Gastrocnemius medialis (tissue), 4 donors: ENCODE measurements at regions not wholly inside any gene's neighbourhood (a gene's known extent, or its start where the extent isn't known, plus 50 kb on each side); places are given as distances from the start of the nearest gene placed in this dataset.

ENCODE experiments used
- ATAC-seq, 2 donors: fragments of 150-250 bp; one replicate each; pipeline ENCODE4 v1.9.1; 2016
- DNase-seq, 2 donors: peaks; one replicate each; pipeline ENCODE4 v3.0.0-alpha.2; 2019
- H3K27ac ChIP-seq, 4 donors: fragments of 200-600 bp; sonication (generic); 1 replicate in 1 of 4; 2 replicates in 3 of 4; pipeline ENCODE4 v1.5.1; 2016 to 2018; ENCODE audit warnings: mild to moderate bottlenecking in 2 of 4, moderate library complexity in 1 of 4
- H3K27me3 ChIP-seq, 3 donors: fragments of 200-600 bp; sonication (generic) in 2 of 3; 1 replicate in 1 of 3; 2 replicates in 2 of 3; pipeline versions ENCODE4 v1.5.1 to v1.6.0; 2016 to 2019; ENCODE audit warnings: mild to moderate bottlenecking in 1 of 3, moderate library complexity in 1 of 3
- H3K36me3 ChIP-seq, 2 donors: fragments of 200-600 bp; sonication (generic) in 1 of 2; one replicate each; pipeline ENCODE4 v1.5.1; 2017 to 2018
- H3K4me1 ChIP-seq, 2 donors: fragments of 200-600 bp; sonication (generic) in 1 of 2; one replicate each; pipeline ENCODE4 v1.5.1; 2016 to 2017; ENCODE audit warnings: mild to moderate bottlenecking in 2 of 2
- H3K4me3 ChIP-seq, 4 donors: fragments of 200-600 bp; sonication (generic) in 3 of 4; 1 replicate in 1 of 4; 2 replicates in 3 of 4; pipeline ENCODE4 v1.5.1; 2016 to 2019; ENCODE audit warnings: mild to moderate bottlenecking in 2 of 4
- H3K9me3 ChIP-seq, 3 donors: fragments of 200-600 bp; sonication (generic) in 2 of 3; 1 replicate in 1 of 3; 2 replicates in 2 of 3; pipeline ENCODE4 v1.5.1; 2016 to 2019
- CTCF ChIP-seq, 5 experiments: fragments of 450-650 bp in 3 of 5; fragments of 200-600 bp in 2 of 5; sonication (generic) in 2 of 5; IDR thresholded peaks in 4 of 5; conservative IDR thresholded peaks in 1 of 5; 1 replicate in 4 of 5; 2 replicates in 1 of 5; pipeline ENCODE4 v1.5.1; 2016 to 2019; ENCODE audit warnings: antibody characterized with exemption in 5 of 5, mild to moderate bottlenecking in 3 of 5, moderate library complexity in 3 of 5
- POLR2A ChIP-seq, 2 donors: fragments of 450-650 bp; IDR thresholded peaks; one replicate each; pipeline ENCODE4 v1.6.1; 2017; ENCODE audit warnings: antibody characterized with exemption in 2 of 2, mild to moderate bottlenecking in 2 of 2, moderate library complexity in 2 of 2
- in situ Hi-C, 4 donors: fragments of 200-750 bp; cut with MboI; loops; one replicate each; pipeline versions ENCODE4 v1.15.0 to v1.8.0; 2017; ENCODE audit warnings: low sequenced_read_pairs in 4 of 4
- intact Hi-C: fragments of 100-400 bp; cut with DNase I; formaldehyde crosslinking; loops from one replicate; pipeline ENCODE4 v1.15.1; 2023; ENCODE audit warnings: low total_unique reads

- H3K27me3 ChIP-seq = no peaks in the 10 kb centered on the region
- in situ Hi-C loops (loop anchor here in 1 of 4 donors (25.0 kb wide), 1 partner anchor 99 kb away; no protein-coding TSS in a partner anchor), intact Hi-C loops (no loop called here)
- no peaks in the 10 kb centered on the region for H3K9me3 ChIP-seq
- ATAC-seq = no peak
- H3K36me3 ChIP-seq = no peaks in the 10 kb centered on the region
- H3K4me1 ChIP-seq = no peaks in the 10 kb centered on the region
- no peak overlapping the region for H3K4me3 ChIP-seq
- DNase-seq = no peak
- H3K27ac ChIP-seq = no peak overlapping the region
- no peak for TF ChIP-seq POLR2A (IDR thresholded peaks at IDR 0.05)
Observed at GRCh38 chrX:82585868-82586267, 922.2 kb upstream of the POU3F4 start.

DNA sequence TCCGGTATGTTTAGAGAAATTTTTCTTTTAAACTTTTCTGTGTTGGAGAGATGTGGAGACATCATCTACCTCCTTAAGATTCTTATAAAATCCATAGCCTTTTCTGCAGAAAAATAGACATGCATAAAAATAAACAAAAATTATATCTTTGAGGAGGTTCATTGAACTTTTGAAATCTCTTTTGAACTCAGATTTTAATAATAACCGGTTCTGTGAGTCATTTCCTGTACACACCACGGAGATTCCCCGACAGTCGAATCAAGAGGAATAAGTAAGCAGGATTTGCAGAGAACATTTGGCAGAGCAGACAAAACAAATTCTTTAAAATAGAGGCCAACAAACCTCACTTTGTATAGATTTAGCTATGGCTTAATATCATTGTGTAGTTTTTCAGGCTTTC is 918.7 kb upstream of the POU3F4 start:
- DNase-seq = no peak
- Histone ChIP-seq H3K36me3 (no peaks in the 10 kb centered on the region), H3K27ac (no peak overlapping the region), H3K27me3 (no peaks in the 10 kb centered on the region), H3K4me1 (no peaks in the 10 kb centered on the region), H3K4me3 (no peak overlapping the region), H3K9me3 (no peaks in the 10 kb centered on the region)
- TF ChIP-seq POLR2A (IDR thresholded peaks at IDR 0.05) = no peak
- TF ChIP-seq CTCF (IDR thresholded peaks at IDR 0.05 in 4 of 5, conservative IDR thresholded peaks at IDR 0.05 in 1 of 5) = no peak
- no peak for ATAC-seq
- intact Hi-C loops (no loop called here), in situ Hi-C loops (loop anchor here in 1 of 4 donors (25.0 kb wide), 1 partner anchor 102 kb away; no protein-coding TSS in a partner anchor)

DNA sequence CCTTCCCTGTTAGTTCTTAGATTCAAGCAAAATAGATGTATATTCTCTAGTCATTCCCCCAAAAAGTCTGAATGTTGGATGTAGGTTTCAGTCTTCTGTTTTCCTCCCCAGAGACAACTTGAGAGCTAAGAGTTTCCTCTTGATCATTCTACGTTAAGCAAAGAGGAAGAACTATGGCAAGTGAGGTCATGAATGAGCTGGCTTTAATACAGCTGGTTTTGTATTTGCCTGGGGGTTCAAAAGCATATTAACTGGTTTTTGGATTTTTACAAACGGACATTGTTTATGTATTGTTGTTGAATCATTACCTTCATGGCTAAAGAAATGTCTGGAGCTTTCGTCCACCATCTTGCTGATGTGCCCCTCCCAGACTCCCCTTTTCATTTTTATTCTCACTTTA is 916.7 kb upstream of the POU3F4 start:
- Histone ChIP-seq H3K9me3 (no peaks in the 10 kb centered on the region), H3K27me3 (no peaks in the 10 kb centered on the region), H3K36me3 (no peaks in the 10 kb centered on the region), H3K4me3 (no peak overlapping the region), H3K27ac (no peak overlapping the region), H3K4me1 (no peaks in the 10 kb centered on the region)
- no peak for DNase-seq
- in situ Hi-C loops = loop anchor here in 1 of 4 donors (25.0 kb wide), 1 partner anchor 104 kb away; no protein-coding TSS in a partner anchor
- TF ChIP-seq POLR2A (IDR thresholded peaks at IDR 0.05) (no peak), CTCF (IDR thresholded peaks at IDR 0.05 in 4 of 5, conservative IDR thresholded peaks at IDR 0.05 in 1 of 5) (no peak)
- ATAC-seq = no peak
- intact Hi-C loops = no loop called here

GRCh38 chrX:82626978-82627377 is 881.1 kb upstream of the POU3F4 start:
- H3K36me3 ChIP-seq = no peaks in the 10 kb centered on the region
- in situ Hi-C loops (no loop called here), intact Hi-C loops (no loop called here)
- no peak for DNase-seq
- H3K27me3 ChIP-seq = no peaks in the 10 kb centered on the region
- H3K4me3 ChIP-seq = no peak overlapping the region
- ATAC-seq = no peak
- H3K9me3 ChIP-seq = no peaks in the 10 kb centered on the region
- no peaks in the 10 kb centered on the region for H3K4me1 ChIP-seq
- no peak for TF ChIP-seq POLR2A (IDR thresholded peaks at IDR 0.05)
- no peak for TF ChIP-seq CTCF (IDR thresholded peaks at IDR 0.05 in 4 of 5, conservative IDR thresholded peaks at IDR 0.05 in 1 of 5)
- H3K27ac ChIP-seq = no peak overlapping the region

DNA sequence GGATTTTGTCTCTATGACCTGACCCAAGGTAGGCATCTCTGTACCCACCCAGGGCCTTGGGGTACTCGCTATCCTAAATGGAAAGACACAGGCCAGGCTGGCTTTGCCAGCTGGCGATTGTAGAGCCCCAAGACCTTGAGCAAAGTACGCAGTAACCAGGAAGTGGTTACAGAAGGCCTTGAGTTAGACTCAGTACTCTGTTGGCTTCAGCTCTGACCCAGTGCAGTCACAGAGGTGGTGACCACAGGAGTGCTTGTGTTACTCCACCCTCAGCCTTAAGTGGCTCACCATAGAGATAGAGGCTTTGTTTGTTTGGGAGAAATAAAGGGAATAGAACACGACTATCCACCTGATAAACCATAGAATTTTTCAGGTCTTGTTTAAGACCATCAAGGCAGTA is 880.5 kb upstream of the POU3F4 start:
- intact Hi-C loops = no loop called here
- H3K27me3 ChIP-seq = no peaks in the 10 kb centered on the region
- no peak for DNase-seq
- H3K4me3 ChIP-seq = no peak overlapping the region
- no peak overlapping the region for H3K27ac ChIP-seq
- H3K4me1 ChIP-seq = no peaks in the 10 kb centered on the region
- no peak for TF ChIP-seq POLR2A (IDR thresholded peaks at IDR 0.05)
- TF ChIP-seq CTCF (IDR thresholded peaks at IDR 0.05 in 4 of 5, conservative IDR thresholded peaks at IDR 0.05 in 1 of 5) = no peak
- H3K9me3 ChIP-seq = no peaks in the 10 kb centered on the region
- ATAC-seq = no peak
- H3K36me3 ChIP-seq = no peaks in the 10 kb centered on the region
- in situ Hi-C loops = no loop called here
